AG09319 (cell line): ENCODE measurements at regions not wholly inside any gene's neighbourhood (a gene's known extent, or its start where the extent isn't known, plus 50 kb on each side); places are given as distances from the start of the nearest gene placed in this dataset.

Experiments used
- DNase-seq: peaks from one replicate; pipeline ENCODE4 v3.0.0-alpha.2; 2010; ENCODE audit warnings: low read depth; ENCODE audit errors: extremely low read depth
- CTCF ChIP-seq: IDR thresholded peaks from 2 replicates; pipeline ENCODE4 v1.5.1; 2011; ENCODE audit warnings: low read depth, mild to moderate bottlenecking, inconsistent platforms, low read length, moderate library complexity

GRCh38 chr18:37955201-37955600 is 389.6 kb upstream of the CELF4 start:
- no peak for DNase-seq
- no peak for TF ChIP-seq CTCF

- TF ChIP-seq CTCF, result no peak
- DNase-seq, result no peak
These were observed 388.3 kb upstream of the CELF4 start for GRCh38 chr18:37953876-37954275.

GRCh38 chr18:37948471-37948870 is 382.9 kb upstream of the CELF4 start:
- no peak for DNase-seq
- TF ChIP-seq CTCF, result no peak

GRCh38 chr18:37946324-37946723 is 380.7 kb upstream of the CELF4 start:
- no peak for TF ChIP-seq CTCF
- no peak for DNase-seq

- no peak for TF ChIP-seq CTCF
- no peak for DNase-seq
These were observed 379.2 kb upstream of the CELF4 start for GRCh38 chr18:37944700-37945270.

GRCh38 chr18:37937287-37937686 is 371.7 kb upstream of the CELF4 start:
- DNase-seq, result no peak

GRCh38 chr18:37935086-37935485 is 369.5 kb upstream of the CELF4 start:
- DNase-seq, result no peak
- no peak for TF ChIP-seq CTCF

More at GRCh38 chr18:37937287-37937686, 371.7 kb upstream of the CELF4 start:
- no peak for TF ChIP-seq CTCF
